T-helper 1 cell treated with Interleukin-12 subunit alpha and Interleukin-12 subunit beta and Interleukin-4 antibody, amounts not matched to agents 30 μg/mL and 1 μg/mL, for 36 hours (primary cell): ENCODE measurements at regions not wholly inside any gene's neighbourhood (a gene's known extent, or its start where the extent isn't known, plus 50 kb on each side); places are given as distances from the start of the nearest gene placed in this dataset.
"Not testable (repeated sequence)": the region's sequence is repeated elsewhere in the genome, so short reads cannot be mapped to it uniquely, and the experiment has no call there.

Experiments used
- H3K27ac Mint-ChIP-seq: one replicate; pipeline ENCODE4 v1.8.0; 2021; ENCODE audit warnings: mild to moderate bottlenecking, mixed read lengths
- H3K27me3 Mint-ChIP-seq: one replicate; pipeline ENCODE4 v1.8.0; 2021; ENCODE audit warnings: low read depth, mixed read lengths
- H3K36me3 Mint-ChIP-seq: one replicate; pipeline ENCODE4 v1.8.0; 2021; ENCODE audit warnings: low read depth, mixed read lengths
- H3K4me1 Mint-ChIP-seq: one replicate; pipeline ENCODE4 v1.8.0; 2021; ENCODE audit warnings: low read depth, mixed read lengths
- H3K4me3 Mint-ChIP-seq: one replicate; pipeline ENCODE4 v1.8.0; 2021; ENCODE audit warnings: mild to moderate bottlenecking, moderate library complexity, mixed read lengths
- H3K9me3 Mint-ChIP-seq: one replicate; pipeline ENCODE4 v1.8.0; 2021; ENCODE audit warnings: mixed read lengths

DNA sequence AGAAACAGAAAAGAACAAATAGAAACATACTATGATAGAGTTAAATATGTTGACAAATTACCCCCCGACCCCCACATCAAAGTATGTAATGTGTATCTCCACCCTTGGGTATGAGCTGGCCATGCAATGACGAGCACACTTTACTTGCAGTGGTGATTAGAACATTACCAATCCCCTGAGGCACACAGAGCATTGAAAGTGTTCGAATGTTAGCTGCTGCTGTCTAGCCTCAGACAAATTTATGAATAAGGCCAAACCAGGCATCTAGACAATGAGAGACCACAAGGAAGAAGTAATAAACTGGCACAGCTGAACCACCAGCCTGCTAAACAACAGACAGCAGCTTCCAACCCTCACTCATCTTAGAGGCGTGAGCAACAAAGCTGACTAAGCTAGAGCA is 380.5 kb downstream of the DSEL start:
- no peak overlapping the region for H3K4me3 Mint-ChIP-seq
- no peaks in the 10 kb centered on the region for H3K9me3 Mint-ChIP-seq
- no peaks in the 10 kb centered on the region for H3K4me1 Mint-ChIP-seq
- no peaks in the 10 kb centered on the region for H3K36me3 Mint-ChIP-seq
- no peaks in the 10 kb centered on the region for H3K27me3 Mint-ChIP-seq
- H3K27ac Mint-ChIP-seq = no peak overlapping the region

DNA sequence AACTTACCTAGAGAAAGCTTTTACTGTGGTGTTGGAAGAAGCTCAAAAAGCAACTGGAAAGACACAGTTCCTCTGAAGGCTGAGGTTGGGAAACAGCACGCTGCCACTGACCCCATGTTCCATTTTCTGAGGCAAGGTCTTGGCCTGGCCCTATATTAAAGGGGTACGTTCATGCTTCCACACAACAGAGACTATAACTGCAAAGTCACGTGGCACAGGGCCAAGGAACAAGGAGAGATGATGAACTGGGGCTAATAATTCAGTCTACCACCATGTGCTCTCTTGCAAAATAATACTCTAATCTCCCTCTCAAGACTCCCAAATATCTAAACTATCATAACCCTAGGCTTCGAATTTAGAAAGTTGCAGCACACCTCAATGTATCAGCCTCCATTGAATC is 381.6 kb downstream of the DSEL start:
- H3K4me1 Mint-ChIP-seq = no peaks in the 10 kb centered on the region
- no peaks in the 10 kb centered on the region for H3K27me3 Mint-ChIP-seq
- H3K36me3 Mint-ChIP-seq = no peaks in the 10 kb centered on the region
- no peaks in the 10 kb centered on the region for H3K9me3 Mint-ChIP-seq
- H3K4me3 Mint-ChIP-seq = no peak overlapping the region
- no peak overlapping the region for H3K27ac Mint-ChIP-seq

DNA sequence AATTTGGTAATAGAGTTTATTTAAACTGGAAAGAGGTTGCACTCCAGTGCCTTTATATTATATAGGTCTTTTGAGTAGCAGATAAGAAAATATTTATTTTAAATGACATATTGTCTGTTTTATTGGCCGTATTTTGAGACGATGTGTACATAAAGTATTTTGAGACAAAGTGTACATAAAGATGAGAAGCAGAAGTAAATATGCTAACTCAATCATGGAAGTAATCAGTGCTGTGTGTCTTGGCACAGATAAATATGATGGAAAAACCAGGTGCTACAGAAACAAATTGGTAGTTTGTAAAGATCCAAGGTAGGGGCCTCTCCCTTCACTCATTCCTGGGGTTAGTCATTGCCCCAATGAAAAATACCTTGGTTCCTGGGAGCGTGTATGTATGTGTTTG is 382.9 kb downstream of the DSEL start:
- no peaks in the 10 kb centered on the region for H3K9me3 Mint-ChIP-seq
- no peaks in the 10 kb centered on the region for H3K36me3 Mint-ChIP-seq
- H3K27ac Mint-ChIP-seq = no peak overlapping the region
- H3K4me3 Mint-ChIP-seq = no peak overlapping the region
- H3K4me1 Mint-ChIP-seq = no peaks in the 10 kb centered on the region
- H3K27me3 Mint-ChIP-seq = no peaks in the 10 kb centered on the region

DNA sequence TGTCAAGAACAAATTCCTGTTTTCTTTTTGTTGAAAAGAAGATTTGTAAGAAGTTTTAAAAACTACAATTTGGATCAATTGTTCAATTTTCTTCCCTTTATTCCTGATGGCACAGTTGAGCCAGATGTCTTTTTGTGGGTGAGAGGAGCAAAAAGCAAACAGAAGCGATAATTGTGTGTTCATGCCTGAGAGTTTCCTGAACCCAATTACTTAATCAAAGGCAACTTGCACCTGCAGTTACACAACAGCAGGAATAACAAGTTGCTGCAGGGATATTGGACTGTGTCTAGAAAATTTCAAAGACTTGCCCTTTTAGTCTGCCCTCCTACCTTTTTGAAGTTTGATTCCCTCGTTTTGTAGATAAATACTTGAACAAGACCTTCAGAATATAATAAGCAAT is 383.6 kb downstream of the DSEL start:
- H3K4me1 Mint-ChIP-seq = no peaks in the 10 kb centered on the region
- no peaks in the 10 kb centered on the region for H3K36me3 Mint-ChIP-seq
- H3K27ac Mint-ChIP-seq = no peak overlapping the region
- H3K4me3 Mint-ChIP-seq = no peak overlapping the region
- no peaks in the 10 kb centered on the region for H3K9me3 Mint-ChIP-seq
- no peaks in the 10 kb centered on the region for H3K27me3 Mint-ChIP-seq

DNA sequence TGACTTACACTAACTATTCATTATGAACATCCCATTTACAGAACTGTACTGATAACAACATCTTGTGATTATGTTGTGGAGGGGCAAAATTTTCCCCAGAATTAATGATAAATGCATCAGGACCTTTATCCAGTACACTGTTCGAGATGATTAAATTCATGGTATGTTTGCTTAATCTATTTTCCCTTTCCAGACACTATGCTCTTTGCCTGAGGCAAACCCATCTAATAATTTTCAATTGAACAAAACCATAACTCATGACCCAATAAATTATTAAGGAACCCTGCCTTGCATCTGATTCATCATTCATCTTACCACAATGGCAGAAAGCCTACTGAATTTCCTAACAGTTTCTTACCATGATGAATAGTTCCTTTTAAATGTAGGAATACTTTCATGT is 385.0 kb downstream of the DSEL start:
- no peak overlapping the region for H3K4me3 Mint-ChIP-seq
- H3K4me1 Mint-ChIP-seq = no peaks in the 10 kb centered on the region

DNA sequence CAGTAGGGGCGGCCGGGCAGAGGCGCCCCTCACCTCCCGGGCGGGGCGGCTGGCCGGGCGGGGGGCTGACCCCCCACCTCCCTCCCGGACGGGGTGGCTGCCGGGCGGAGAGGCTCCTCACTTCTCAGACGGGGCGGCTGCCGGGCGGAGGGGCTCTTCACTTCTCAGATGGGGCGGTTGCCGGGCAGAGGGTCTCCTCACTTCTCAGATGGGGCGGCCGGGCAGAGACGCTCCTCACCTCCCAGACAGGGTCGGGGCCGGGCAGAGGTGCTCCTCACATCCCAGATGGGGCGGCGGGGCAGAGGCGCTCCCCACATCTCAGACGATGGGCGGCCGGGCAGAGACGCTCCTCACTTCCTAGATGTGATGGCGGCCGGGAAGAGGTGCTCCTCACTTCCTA is 389.8 kb downstream of the DSEL start:
- H3K4me3 Mint-ChIP-seq, H3K27ac Mint-ChIP-seq, H3K4me1 Mint-ChIP-seq, H3K27me3 Mint-ChIP-seq, H3K36me3 Mint-ChIP-seq, H3K9me3 Mint-ChIP-seq: not testable (repeated sequence)

More for the DNA sequence above, 385.0 kb downstream of the DSEL start:
- Mint-ChIP-seq H3K36me3 (no peaks in the 10 kb centered on the region), H3K27me3 (no peaks in the 10 kb centered on the region), H3K27ac (no peak overlapping the region), H3K9me3 (no peaks in the 10 kb centered on the region)

DNA sequence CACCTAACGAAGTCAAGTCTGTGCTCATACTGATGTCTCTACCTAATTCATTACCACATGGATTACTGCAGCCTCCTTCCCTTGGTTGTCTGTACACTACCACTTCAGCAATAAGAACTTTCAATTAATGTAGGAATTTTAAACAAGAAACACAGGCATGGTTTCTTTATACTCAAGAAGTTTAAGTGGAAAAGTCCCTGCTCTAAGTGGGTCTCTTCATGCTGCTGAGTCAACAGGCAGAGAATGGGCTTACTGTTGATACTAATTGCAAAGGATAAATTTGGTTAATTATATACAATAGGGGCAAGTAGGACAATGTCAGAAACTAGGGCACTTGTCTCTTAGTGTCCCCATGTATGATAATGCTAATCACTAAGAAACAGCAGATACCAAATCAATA is 392.6 kb downstream of the DSEL start:
- H3K4me3 Mint-ChIP-seq = no peak overlapping the region
- no peaks in the 10 kb centered on the region for H3K27me3 Mint-ChIP-seq
- H3K4me1 Mint-ChIP-seq = no peaks in the 10 kb centered on the region
- H3K36me3 Mint-ChIP-seq = no peaks in the 10 kb centered on the region
- no peaks in the 10 kb centered on the region for H3K9me3 Mint-ChIP-seq
- no peak overlapping the region for H3K27ac Mint-ChIP-seq

DNA sequence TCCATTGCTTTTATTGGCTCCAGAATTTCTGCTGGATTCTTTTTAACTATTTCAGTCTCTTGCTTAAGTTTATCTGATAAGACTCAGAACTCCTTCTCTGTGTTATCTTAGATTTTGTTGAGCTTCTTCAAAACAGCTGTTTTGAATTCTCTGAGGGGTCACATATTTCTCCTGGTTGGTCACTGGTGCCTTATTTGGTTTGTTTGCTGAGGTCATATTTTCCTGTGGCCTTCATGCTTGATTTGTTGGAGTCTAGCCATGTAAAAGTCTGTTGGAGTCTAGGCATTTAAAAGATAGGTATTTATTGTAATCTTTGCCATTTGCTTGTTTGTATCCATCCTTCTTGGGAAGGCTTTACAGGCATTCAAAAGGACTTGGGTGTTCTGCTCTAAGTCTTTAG is 398.7 kb downstream of the DSEL start:
- Mint-ChIP-seq H3K27me3 (no peaks in the 10 kb centered on the region), H3K4me1 (no peaks in the 10 kb centered on the region), H3K27ac (no peak overlapping the region), H3K9me3 (no peaks in the 10 kb centered on the region), H3K36me3 (no peaks in the 10 kb centered on the region), H3K4me3 (no peak overlapping the region)

DNA sequence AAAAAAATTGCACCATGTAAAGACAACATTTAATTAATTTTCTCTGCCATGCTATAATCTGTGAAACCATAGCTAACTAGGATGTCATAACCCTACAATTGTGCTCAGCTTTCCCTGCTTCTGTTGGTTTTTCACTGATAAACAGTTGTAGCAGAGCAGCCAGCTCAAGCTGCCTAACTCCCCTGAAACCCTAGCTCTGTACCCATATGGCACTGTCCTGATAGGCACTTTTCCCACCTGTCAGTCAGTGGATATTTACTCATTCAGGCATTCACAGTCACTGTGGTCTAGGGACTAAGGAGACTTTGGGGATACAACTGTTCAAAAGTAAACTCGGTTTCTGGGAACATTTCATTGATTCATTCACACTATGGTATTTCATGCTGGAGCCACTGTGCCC is 407.0 kb downstream of the DSEL start:
- Mint-ChIP-seq H3K4me1 (no peaks in the 10 kb centered on the region), H3K9me3 (no peaks in the 10 kb centered on the region), H3K27ac (no peak overlapping the region), H3K36me3 (no peaks in the 10 kb centered on the region), H3K27me3 (no peaks in the 10 kb centered on the region), H3K4me3 (no peak overlapping the region)

DNA sequence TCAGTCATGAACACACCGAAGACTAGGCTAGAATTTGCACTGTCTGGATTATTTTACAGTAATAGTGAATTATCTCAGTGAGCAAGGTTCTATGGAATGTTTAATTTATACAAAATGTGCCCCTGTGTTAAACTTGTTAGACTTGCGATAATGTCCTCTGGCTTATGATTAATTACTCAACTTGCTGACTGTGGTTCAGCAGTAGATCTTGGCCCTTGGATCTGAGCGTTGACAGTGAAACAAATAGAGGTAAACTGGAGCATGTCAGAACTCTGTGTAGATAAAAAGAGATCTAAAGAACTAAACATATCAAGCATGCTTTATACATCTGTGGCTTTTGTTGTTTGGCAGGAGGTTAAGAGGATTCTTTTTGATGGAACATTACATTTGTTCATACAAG is 407.6 kb downstream of the DSEL start:
- H3K4me1 Mint-ChIP-seq = no peaks in the 10 kb centered on the region
- H3K36me3 Mint-ChIP-seq = no peaks in the 10 kb centered on the region

DNA sequence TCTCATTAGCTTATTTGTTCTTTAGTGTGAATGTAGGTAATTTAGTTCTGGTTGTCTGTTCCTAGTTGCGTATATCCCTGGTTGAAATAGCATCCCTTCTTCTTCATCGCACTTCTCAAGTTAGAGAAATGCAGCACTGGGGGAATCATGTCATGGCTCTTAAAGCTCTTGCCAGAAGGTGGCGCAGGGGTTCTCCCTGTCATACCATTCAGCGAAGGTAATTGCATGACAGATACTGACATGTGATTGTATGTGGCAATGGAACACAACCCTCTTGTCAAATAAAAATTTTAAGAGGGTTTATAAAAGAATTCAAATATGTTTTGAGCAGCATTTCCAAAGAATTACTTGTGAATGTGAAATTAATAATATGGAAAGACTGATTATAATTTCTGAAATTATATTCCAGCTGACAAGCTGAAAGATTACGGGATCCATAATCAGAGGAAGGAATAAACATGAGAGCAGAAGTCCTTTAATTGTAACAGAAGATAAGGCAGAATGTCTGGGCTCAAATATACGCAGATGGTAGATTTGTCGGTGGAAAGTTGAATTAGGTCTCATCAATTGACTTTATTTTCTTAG is 411.7 kb downstream of the DSEL start:
- Mint-ChIP-seq H3K36me3 (no peaks in the 10 kb centered on the region), H3K27me3 (peaks cover 4% of the 10 kb centered on the region), H3K27ac (no peak overlapping the region), H3K9me3 (no peaks in the 10 kb centered on the region), H3K4me3 (no peak overlapping the region), H3K4me1 (no peaks in the 10 kb centered on the region)

More for the DNA sequence above, 407.6 kb downstream of the DSEL start:
- no peak overlapping the region for H3K4me3 Mint-ChIP-seq
- H3K27me3 Mint-ChIP-seq = peaks cover 2% of the 10 kb centered on the region
- H3K27ac Mint-ChIP-seq = no peak overlapping the region
- no peaks in the 10 kb centered on the region for H3K9me3 Mint-ChIP-seq

DNA sequence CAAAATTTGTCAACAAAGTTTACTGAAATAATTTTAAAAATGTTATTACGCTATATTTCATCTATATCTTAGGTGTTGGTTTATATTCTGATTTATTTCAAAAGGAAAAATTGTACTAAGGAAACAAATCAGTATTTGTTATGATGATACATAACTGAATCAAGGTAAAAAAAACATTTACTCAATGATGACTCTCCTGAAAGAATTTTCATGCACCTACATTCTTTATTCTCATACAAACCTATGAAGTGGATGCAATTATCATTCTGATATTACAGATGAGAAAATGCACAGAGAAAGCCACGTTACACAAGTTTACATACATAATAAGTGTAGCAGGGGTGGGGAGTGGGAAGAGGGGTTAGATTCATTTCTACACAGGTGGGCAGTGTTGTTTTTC is 422.4 kb downstream of the DSEL start:
- Mint-ChIP-seq H3K4me1 (no peaks in the 10 kb centered on the region), H3K4me3 (no peak overlapping the region), H3K36me3 (no peaks in the 10 kb centered on the region), H3K27me3 (no peaks in the 10 kb centered on the region), H3K9me3 (no peaks in the 10 kb centered on the region), H3K27ac (no peak overlapping the region)

DNA sequence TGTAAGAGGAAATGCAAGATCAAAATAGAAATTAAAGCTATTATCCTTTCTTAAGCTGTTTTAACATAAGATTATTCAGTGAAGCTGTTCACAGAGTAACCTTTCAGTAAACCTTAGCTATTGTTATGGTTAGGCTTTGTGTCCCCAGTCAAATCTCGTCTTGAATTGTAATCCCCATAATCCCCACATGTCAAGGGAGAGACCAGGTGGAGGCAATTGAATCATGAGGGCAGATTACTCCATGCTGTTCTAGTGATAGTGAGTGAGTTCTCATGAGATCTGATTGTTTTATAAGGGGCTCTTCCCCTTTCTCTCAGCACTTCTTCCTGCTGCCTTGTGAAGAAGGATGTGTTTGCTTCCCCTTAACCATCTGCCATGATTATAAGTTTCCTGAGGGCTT is 424.4 kb downstream of the DSEL start:
- Mint-ChIP-seq H3K36me3 (no peaks in the 10 kb centered on the region), H3K9me3 (no peaks in the 10 kb centered on the region), H3K4me1 (no peaks in the 10 kb centered on the region), H3K27ac (no peak overlapping the region), H3K4me3 (no peak overlapping the region), H3K27me3 (no peaks in the 10 kb centered on the region)

DNA sequence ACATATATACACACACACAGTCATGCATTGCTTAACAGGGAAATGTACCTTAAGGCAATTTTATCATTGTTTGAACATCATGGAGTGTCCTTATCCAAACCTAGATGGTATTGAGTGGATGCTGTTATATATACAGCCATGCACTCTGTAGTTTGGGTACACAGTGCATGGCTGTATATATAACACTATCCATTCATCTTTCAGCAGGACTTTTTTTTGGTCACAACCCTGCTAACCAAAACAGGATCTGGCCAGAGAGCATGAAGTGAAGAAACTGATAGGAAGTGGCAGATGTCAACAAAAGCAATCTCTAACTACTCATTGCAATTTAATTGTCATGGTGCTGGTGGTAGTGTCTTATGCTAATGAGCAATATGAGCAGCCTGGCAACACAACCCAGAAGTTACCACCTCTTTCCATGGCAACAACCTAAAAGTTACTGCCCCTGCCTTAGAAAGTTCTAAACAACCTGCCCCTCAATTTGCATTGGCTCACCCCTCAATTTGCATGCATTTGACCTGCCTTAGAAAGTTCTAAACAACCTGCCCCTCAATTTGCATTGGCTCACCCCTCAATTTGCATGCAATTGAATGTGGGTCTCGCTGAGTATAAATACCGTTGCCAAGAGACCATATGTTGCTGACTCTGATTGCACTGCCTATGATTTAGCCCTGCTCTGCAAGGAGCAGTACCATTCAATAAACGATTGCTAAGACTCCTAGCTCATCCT is 434.9 kb downstream of the DSEL start:
- Mint-ChIP-seq H3K27ac (no peak overlapping the region), H3K4me3 (no peak overlapping the region), H3K27me3 (no peaks in the 10 kb centered on the region), H3K4me1 (no peaks in the 10 kb centered on the region), H3K36me3 (no peaks in the 10 kb centered on the region), H3K9me3 (no peaks in the 10 kb centered on the region)

DNA sequence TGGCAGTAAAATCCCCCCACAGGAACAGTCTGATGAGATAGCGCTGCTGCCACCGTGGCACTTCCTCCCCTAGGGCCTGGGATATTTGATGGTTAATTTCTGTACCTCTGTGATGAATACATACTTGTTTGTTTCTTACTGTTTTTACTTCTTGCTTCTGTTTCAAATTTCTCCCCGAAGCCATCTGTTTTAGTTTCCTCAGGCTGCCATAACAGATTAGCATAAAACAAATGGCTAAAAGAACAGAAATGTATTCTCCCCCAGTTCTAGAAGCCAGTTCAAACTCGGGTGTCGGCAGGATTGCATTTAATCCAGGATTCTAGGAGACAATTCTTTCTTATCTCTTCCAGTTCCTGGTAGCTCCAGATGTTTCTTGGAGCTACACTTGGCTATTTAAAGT is 435.9 kb downstream of the DSEL start:
- no peaks in the 10 kb centered on the region for H3K36me3 Mint-ChIP-seq
- H3K4me3 Mint-ChIP-seq = no peak overlapping the region
- no peak overlapping the region for H3K27ac Mint-ChIP-seq
- no peaks in the 10 kb centered on the region for H3K27me3 Mint-ChIP-seq
- H3K9me3 Mint-ChIP-seq = no peaks in the 10 kb centered on the region
- no peaks in the 10 kb centered on the region for H3K4me1 Mint-ChIP-seq

DNA sequence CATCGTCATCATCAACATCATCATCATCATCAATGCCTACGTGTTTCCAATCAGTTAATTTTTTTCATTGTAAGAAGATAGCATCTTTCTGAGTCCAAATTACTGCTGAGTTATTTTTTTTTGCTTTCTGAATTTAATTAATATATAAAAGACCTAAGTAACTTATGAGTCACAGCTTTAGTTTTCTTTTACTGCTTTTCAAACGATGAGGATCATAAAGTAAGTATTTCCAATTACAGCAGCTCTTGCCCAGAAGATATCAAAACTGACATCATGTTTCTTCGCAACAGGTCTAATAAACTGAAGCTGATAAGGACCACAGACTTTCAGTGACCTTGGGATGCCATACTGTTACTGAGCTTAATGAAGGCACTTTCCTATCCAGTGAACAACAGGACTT is 442.2 kb downstream of the DSEL start:
- Mint-ChIP-seq H3K36me3 (no peaks in the 10 kb centered on the region), H3K9me3 (no peaks in the 10 kb centered on the region), H3K27me3 (no peaks in the 10 kb centered on the region), H3K4me1 (no peaks in the 10 kb centered on the region), H3K27ac (no peak overlapping the region), H3K4me3 (no peak overlapping the region)
